GM21717 (cell line): ENCODE measurements at regions not wholly inside any gene's neighbourhood (a gene's known extent, or its start where the extent isn't known, plus 50 kb on each side); places are given as distances from the start of the nearest gene placed in this dataset.

ENCODE experiments used
- ATAC-seq: cut with Tn5 transposase; IDR thresholded peaks from one replicate; pipeline ENCODE4 v1.9.1; 2021; ENCODE audit warnings: mild to moderate bottlenecking, moderate library complexity; ENCODE audit not compliant: unreplicated experiment

- peak; percentile 95 for ATAC-seq
Observed at GRCh38 chr5:69042915-69043654, 50.7 kb upstream of the SLC30A5 start.

DNA sequence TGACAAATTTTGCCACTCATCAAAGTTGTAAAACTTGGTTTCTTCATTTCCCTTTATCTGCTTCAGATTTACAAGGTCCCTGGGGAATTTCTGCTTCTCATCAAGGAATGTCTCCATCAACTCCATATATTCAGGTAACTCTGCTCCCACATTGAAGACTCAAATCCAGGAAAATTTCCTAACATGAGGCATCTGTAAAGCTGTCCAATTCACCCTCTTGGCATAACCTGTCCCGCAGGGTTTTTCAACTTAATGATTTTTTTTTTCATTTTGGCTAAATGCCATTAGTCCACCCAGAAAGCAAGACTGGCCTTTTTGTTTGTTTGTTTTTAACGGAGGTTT is 50.2 kb upstream of the SLC30A5 start:
- ATAC-seq, result no peak
